HG02759 (cell line): ENCODE measurements at regions not wholly inside any gene's neighbourhood (a gene's known extent, or its start where the extent isn't known, plus 50 kb on each side); places are given as distances from the start of the nearest gene placed in this dataset.
"Not testable (repeated sequence)": the region's sequence is repeated elsewhere in the genome, so short reads cannot be mapped to it uniquely, and the experiment has no call there.

ENCODE experiments used
- ATAC-seq: cut with Tn5 transposase; IDR thresholded peaks from one replicate; pipeline ENCODE4 v1.9.1; 2021; ENCODE audit warnings: mild to moderate bottlenecking, moderate library complexity; ENCODE audit not compliant: unreplicated experiment

GRCh38 chr5:98243972-98244371, 529.5 kb upstream of the RGMB start:
- ATAC-seq: no peak

DNA sequence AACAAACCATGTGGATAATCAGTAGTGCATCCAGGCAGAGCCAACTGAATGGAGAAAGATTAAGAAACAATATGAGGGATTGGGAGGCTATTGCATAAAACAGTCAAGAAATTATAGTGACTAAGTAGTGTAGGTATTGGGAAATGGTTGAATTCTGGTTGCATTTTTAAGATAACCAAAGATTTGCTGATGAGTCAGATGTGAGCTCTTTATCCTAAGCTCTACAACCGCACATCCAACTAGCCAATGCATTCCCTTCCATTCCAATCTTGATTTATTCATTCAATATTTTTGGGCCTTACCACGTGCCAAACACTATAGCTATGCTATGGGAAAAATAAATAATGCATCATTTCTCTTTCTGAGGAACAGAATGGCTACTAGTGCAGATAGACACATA, 524.5 kb upstream of the RGMB start:
- ATAC-seq: no peak

- ATAC-seq: no peak
Observed at GRCh38 chr5:98258939-98259338, 514.5 kb upstream of the RGMB start.

DNA sequence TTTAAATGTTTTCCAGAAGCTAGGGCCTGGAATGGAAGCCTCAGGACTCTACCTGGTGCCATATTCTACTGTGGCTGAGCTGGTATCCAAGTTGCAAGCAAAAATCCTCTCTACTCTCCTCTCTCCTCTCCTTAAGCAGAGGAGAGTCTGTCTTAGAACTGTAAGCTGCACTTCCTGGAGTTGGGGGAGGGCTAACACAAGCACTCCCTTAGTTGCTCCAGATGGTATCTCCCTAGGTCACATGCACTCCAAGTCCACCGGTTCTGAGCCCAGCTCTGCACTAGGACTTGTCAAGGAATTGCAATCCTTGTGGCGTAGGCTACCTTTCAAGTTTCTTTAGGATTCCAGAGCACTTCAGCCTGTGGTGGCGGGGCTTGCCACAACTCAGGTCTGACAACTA, 513.9 kb upstream of the RGMB start:
- no peak for ATAC-seq

- no peak for ATAC-seq
Observed at GRCh38 chr5:98263084-98263483, 510.4 kb upstream of the RGMB start.

DNA sequence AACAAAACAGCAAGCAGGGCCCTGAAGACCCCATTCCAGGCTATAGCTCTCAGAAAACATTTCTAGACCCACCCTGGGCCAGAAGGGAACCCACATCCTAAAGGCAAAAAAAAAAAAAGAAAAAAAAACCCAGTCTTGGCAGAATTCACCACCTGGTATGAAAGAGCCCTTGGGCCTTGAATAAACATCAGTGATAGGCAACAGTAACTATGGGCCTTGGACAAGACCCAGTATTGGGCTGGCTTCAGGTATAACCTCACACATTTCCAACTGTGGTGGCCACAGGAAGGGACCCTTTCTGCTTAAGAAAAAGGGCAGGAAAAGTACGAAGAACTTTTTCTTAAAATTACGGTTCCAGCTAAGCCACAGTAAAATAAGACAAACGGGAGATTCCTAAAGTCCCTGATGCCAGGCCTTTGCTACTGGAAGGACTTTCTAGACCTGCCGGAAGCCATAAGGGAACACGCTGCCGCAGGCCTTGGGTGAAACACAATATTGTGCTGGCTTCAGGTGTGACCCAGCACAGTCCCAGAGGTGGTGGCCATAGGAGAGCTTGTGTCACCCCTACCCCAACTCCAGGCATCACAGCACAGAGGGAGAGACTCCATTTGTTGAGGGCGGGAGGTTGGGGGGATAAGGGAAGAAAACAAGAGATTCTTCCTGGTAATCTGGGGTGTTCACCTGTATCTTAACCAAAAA, 505.2 kb upstream of the RGMB start:
- ATAC-seq: no peak

- no peak for ATAC-seq
Observed at GRCh38 chr5:98275980-98276379, 497.5 kb upstream of the RGMB start.

- no peak for ATAC-seq
Observed at GRCh38 chr5:98282521-98282920, 490.9 kb upstream of the RGMB start.

GRCh38 chr5:98292496-98292895, 481.0 kb upstream of the RGMB start:
- ATAC-seq: no peak

DNA sequence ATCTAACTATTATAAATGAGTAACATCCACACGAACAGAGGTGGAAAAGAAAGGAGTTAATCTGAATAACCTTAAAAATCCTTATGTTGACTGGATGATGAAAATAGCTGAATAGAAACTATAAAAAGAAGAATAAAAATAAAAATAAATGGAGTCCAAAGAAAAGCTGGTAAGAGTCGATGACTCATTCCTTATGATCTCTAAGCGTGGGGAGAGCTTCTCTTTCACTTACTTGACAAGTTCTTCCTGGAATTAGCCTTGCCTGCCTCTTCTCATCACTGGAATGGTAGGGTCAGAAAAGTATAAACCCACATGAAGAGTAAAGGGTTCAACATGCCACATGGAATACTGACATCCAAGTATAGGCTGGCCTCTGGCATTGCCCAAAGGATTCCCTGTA, 477.0 kb upstream of the RGMB start:
- no peak for ATAC-seq

DNA sequence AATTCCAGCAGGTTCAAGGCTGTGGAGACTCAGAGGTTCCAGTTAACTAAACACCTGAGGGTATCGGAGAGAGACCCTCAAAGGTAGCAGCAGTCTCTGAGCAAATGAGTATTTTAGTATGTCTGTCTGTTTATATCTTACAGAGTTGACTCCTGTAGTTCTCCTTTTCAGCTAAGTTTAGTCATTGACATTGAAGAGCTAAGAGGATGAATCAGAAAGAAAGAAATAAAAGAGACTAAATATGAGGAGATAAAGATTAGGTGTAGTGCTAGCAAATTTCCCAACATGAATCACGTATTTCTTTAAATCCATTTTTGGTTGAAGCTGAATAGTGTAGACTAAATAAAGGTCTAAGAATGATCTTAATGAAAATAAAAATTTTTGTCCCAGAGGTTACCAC, 474.0 kb upstream of the RGMB start:
- no peak for ATAC-seq

GRCh38 chr5:98301547-98301946, 471.9 kb upstream of the RGMB start:
- ATAC-seq: no peak

- no peak for ATAC-seq
Observed at GRCh38 chr5:98307811-98308210, 465.7 kb upstream of the RGMB start.

- ATAC-seq: no peak
Observed at GRCh38 chr5:98308231-98308630, 465.2 kb upstream of the RGMB start.

GRCh38 chr5:98308960-98309359, 464.5 kb upstream of the RGMB start:
- no peak for ATAC-seq

- ATAC-seq: peak; percentile 87
Observed at GRCh38 chr5:98309785-98310598, 463.5 kb upstream of the RGMB start.

DNA sequence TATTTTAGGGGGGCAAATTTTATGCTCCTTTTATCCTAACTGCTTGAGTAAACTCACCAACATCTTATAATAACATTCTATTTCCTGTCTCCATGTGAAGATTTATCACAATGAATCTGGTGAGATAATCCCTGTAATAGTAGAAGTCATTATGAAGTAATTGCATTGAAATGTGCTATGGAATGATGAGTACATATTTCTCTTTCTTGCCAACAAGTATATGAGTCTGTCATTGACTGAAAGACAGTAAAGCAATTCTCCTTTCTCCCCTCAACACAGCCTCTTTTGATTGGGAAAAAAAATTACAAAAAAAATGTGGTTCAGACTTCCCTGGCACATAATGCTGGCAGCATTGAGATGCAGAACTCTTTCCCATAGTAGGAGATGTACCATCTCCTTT, 459.2 kb upstream of the RGMB start:
- no peak for ATAC-seq

GRCh38 chr5:98318386-98318785, 455.1 kb upstream of the RGMB start:
- no peak for ATAC-seq

DNA sequence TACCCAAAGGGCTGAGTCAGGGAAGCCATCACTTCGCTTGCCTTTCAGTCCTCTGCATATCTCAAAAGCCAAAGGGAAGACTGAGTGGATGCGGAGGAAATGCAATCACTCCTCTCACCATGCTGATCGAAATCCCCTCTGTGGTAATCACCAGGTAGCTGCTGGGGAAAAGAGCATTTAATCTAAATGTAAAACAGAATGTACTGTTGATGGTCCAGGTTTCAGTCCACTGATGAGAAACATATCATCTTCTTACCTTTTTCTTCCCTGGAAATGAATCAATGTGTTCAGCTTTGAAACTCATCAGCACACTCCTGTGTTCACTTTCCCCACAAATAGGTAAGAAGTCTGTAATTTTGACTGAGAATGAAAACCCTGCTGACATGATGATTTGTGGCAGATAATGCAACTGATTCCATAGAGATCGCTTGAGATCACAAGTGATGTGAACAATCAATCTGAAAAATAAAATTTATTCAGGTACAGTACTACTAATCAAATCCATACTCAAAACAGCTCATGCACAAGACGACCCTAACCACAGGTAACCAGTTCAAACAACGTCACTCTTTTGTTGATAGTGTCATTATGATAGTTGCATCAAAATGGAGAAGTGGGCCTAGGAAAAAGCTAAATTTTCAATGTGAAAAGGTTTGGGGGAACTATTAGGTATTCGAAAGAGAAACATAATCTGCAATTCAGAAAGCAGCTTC, 454.0 kb upstream of the RGMB start:
- no peak for ATAC-seq

DNA sequence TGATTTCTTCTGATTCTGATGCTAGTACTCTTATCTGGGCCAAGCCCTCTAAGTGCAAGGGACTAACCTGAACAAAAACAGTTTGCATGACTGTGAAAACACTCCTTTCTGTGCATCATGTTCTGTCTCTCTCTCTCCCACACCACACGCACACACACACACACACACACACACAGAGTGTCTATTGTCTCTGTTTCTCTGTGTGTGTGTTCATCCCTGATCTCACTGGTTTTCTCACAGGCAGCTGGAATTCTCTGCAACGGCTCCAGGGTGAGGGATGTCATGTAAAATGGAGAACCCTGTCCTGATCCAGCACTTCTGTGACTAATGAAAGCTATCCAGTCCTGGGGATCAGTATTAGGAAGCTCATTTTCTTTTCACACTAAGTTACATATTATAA, 453.1 kb upstream of the RGMB start:
- ATAC-seq: no peak

- ATAC-seq: no peak
Observed at GRCh38 chr5:98321361-98321760, 452.1 kb upstream of the RGMB start.

DNA sequence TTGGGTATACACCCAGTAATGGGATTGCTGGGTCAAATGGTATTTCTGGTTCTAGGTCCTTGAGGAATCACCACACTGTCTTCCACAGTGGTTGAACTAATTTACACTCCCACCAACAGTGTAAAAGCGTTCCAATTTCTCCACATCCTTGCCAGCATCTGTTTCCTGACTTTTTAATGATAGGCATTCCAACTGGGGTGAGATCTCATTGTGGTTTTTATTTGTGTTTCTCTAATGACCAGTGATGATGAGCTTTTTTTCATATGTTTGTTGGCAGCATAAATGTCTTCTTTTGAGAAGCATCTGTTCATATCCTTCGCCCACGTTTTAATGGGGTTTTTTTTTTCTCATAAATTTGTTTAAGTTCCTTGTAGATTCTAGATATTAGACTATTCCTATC, 448.3 kb upstream of the RGMB start:
- not testable (repeated sequence) for ATAC-seq
